ENCODE measurements at regions not wholly inside any gene's neighbourhood (a gene's known extent, or its start where the extent isn't known, plus 50 kb on each side); places are given as distances from the start of the nearest gene placed in this dataset.

GRCh38 chr21:38925478-38925877, 119.7 kb downstream of the ETS2 start:
- H3K4me3 ChIP-seq (replicated peaks; ENCODE audit: insufficient read depth, low read length), result no peak overlapping the region

DNA sequence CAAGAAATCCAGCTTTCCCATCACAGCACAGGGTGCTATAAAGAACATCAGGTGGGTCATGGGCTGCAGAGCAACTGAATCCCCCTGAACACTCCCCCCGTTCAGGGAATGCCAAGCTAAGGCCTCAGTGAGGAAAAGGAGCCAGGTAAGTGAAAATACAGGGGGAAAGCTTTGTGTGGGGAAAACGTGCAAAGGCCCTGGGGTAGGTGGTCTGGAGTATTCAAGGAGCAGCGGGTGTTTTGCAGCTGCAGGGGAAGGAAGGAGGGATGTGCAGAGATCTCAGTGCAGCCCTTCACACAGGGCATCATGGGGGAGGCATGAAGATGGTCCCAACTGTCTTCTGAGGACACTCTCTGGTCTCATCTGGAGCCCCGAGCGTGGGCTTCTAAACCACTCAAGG, 119.2 kb downstream of the ETS2 start:
- H3K4me3 ChIP-seq (replicated peaks; ENCODE audit: insufficient read depth, low read length), result no peak overlapping the region
- TF ChIP-seq REST (IDR thresholded peaks at IDR 0.05; ENCODE audit: insufficient replicate concordance, low read depth) (no peak), POLR2AphosphoS5 (IDR thresholded peaks at IDR 0.05; ENCODE audit: low read depth) (no peak), SPI1 (IDR thresholded peaks at IDR 0.05; ENCODE audit: borderline replicate concordance, low read depth) (no peak), CTCF (IDR thresholded peaks at IDR 0.05; ENCODE audit: insufficient read depth, low read length) (no peak)
- DNase-seq (ENCODE audit: low read depth in 1 of 2, low spot score in 1 of 2), result no peak
- no peaks in the 10 kb centered on the region for H3K27me3 ChIP-seq (ENCODE audit: insufficient read depth, poor library complexity, severe bottlenecking)
- H3K27ac ChIP-seq (replicated peaks), result no peak overlapping the region

More at GRCh38 chr21:38925478-38925877, 119.7 kb downstream of the ETS2 start:
- Histone ChIP-seq H3K27ac (replicated peaks) (no peak overlapping the region), H3K27me3 (ENCODE audit: insufficient read depth, poor library complexity, severe bottlenecking) (no peaks in the 10 kb centered on the region)
- no peak for TF ChIP-seq REST (IDR thresholded peaks at IDR 0.05; ENCODE audit: insufficient replicate concordance, low read depth)
- no peak for TF ChIP-seq CTCF (IDR thresholded peaks at IDR 0.05; ENCODE audit: insufficient read depth, low read length)
- no peak for TF ChIP-seq SPI1 (IDR thresholded peaks at IDR 0.05; ENCODE audit: borderline replicate concordance, low read depth)
- DNase-seq (ENCODE audit: low read depth in 1 of 2, low spot score in 1 of 2), result no peak

GRCh38 chr21:38923429-38923828, 117.7 kb downstream of the ETS2 start:
- DNase-seq (ENCODE audit: low read depth in 1 of 2, low spot score in 1 of 2), result no peak
- Histone ChIP-seq H3K4me3 (replicated peaks; ENCODE audit: insufficient read depth, low read length) (no peak overlapping the region), H3K27me3 (ENCODE audit: insufficient read depth, poor library complexity, severe bottlenecking) (no peaks in the 10 kb centered on the region), H3K27ac (replicated peaks) (no peak overlapping the region)
- no peak for TF ChIP-seq REST (IDR thresholded peaks at IDR 0.05; ENCODE audit: insufficient replicate concordance, low read depth)
- no peak for TF ChIP-seq GABPA (IDR thresholded peaks at IDR 0.05; ENCODE audit: low read depth)

Data from HL-60 (cell line).